CD4-positive, alpha-beta memory T cell (primary cell): ENCODE measurements at regions not wholly inside any gene's neighbourhood (a gene's known extent, or its start where the extent isn't known, plus 50 kb on each side); places are given as distances from the start of the nearest gene placed in this dataset.

Source experiments
- CTCF ChIA-PET: fragments of 350-600 bp; sonication (Branson Sonifier 250); formaldehyde crosslinking; loops from one replicate; lab custom pipeline; 2021; ENCODE audit warnings: inconsistent platforms; ENCODE audit not compliant: partially characterized antibody; lab: Charles Lee
- POLR2A ChIA-PET: fragments of 350-600 bp; sonication (Branson Sonifier 250); formaldehyde crosslinking; loops from one replicate; lab custom pipeline; 2021; ENCODE audit not compliant: partially characterized antibody; lab: Charles Lee
- DNase-seq, 5 donors: peaks; one replicate each; pipeline versions ENCODE4 v3.0.0 to v3.0.0-alpha.2; 2020 to 2022; ENCODE audit warnings: mixed read lengths in 1 of 5
- H3K27ac ChIP-seq: one replicate; pipeline ENCODE4 v1.7.0; 2013; ENCODE audit warnings: low read depth, low read length
- H3K27me3 ChIP-seq: 2 replicates; pipeline ENCODE4 v1.7.0; 2013; ENCODE audit warnings: mild to moderate bottlenecking, low read length, moderate library complexity; ENCODE audit not compliant: insufficient read depth
- H3K36me3 ChIP-seq: 2 replicates; pipeline ENCODE4 v1.7.0; 2013; ENCODE audit warnings: mild to moderate bottlenecking, low read length, moderate library complexity; ENCODE audit not compliant: insufficient read depth
- H3K4me1 ChIP-seq: 2 replicates; pipeline ENCODE4 v1.7.0; 2013; ENCODE audit warnings: mild to moderate bottlenecking, low read length, moderate library complexity; ENCODE audit not compliant: insufficient read depth
- H3K4me3 ChIP-seq, 2 donors: one replicate each; pipeline ENCODE4 v1.7.0; 2013; ENCODE audit warnings: low read length in 2 of 2, mild to moderate bottlenecking in 1 of 2
- H3K9me3 ChIP-seq, 2 donors: one replicate each; pipeline ENCODE4 v1.7.0; 2013; ENCODE audit warnings: low read length in 2 of 2, control low read depth in 1 of 2; ENCODE audit not compliant: control insufficient read depth in 1 of 2
- H3K27ac Mint-ChIP-seq, 7 donors: one replicate each; pipeline ENCODE4 v1.8.0; 2020 to 2021; ENCODE audit warnings: mixed read lengths in 7 of 7, mild to moderate bottlenecking in 6 of 7, inconsistent platforms in 3 of 7, moderate library complexity in 3 of 7
- H3K27me3 Mint-ChIP-seq, 2 donors: one replicate each; pipeline ENCODE4 v1.8.0; 2020 to 2021; ENCODE audit warnings: mixed read lengths in 2 of 2
- H3K36me3 Mint-ChIP-seq, 2 donors: one replicate each; pipeline ENCODE4 v1.8.0; 2020 to 2021; ENCODE audit warnings: mixed read lengths in 2 of 2, inconsistent platforms in 1 of 2, mild to moderate bottlenecking in 1 of 2
- H3K4me1 Mint-ChIP-seq, 4 donors: one replicate each; pipeline ENCODE4 v1.8.0; 2020 to 2021; ENCODE audit warnings: mixed read lengths in 4 of 4, mild to moderate bottlenecking in 1 of 4
- H3K4me3 Mint-ChIP-seq, 8 donors: one replicate each; pipeline ENCODE4 v1.8.0; 2020 to 2021; ENCODE audit warnings: mixed read lengths in 8 of 8, mild to moderate bottlenecking in 7 of 8, moderate library complexity in 6 of 8, inconsistent platforms in 3 of 8
- H3K9me3 Mint-ChIP-seq, 8 donors: one replicate each; pipeline ENCODE4 v1.8.0; 2020 to 2021; ENCODE audit warnings: mixed read lengths in 8 of 8, mild to moderate bottlenecking in 5 of 8, inconsistent platforms in 3 of 8, moderate library complexity in 1 of 8
- intact Hi-C: fragments of 100-400 bp; cut with micrococcal nuclease; formaldehyde crosslinking; loops from one replicate; pipeline ENCODE4 v1.15.1; 2023

- no peaks in the 10 kb centered on the region for H3K9me3 ChIP-seq
- Mint-ChIP-seq H3K27me3 (peaks cover 3 to 5% of the 10 kb centered on the region in 2 donors), H3K27ac (no peak overlapping the region), H3K4me1 (peaks cover 0 to 1% (median 0%) of the 10 kb centered on the region in 4 donors), H3K4me3 (no peak overlapping the region), H3K36me3 (no peaks in the 10 kb centered on the region), H3K9me3 (no peaks in the 10 kb centered on the region)
- CTCF ChIA-PET, result no interaction called here
- no peaks in the 10 kb centered on the region for H3K4me1 ChIP-seq
- POLR2A ChIA-PET, result no interaction called here
- no peak overlapping the region for H3K4me3 ChIP-seq
- no peaks in the 10 kb centered on the region for H3K36me3 ChIP-seq
- intact Hi-C loops, result no loop called here
- H3K27ac ChIP-seq, result no peak overlapping the region
- H3K27me3 ChIP-seq, result no peaks in the 10 kb centered on the region
- no peak for DNase-seq
Observed at GRCh38 chr10:43970717-43971116, 322.0 kb upstream of the ZNF32 start.

GRCh38 chr10:43970018-43970698, 321.5 kb upstream of the ZNF32 start:
- ChIA-PET CTCF (no interaction called here), POLR2A (no interaction called here)
- Histone ChIP-seq H3K27me3 (no peaks in the 10 kb centered on the region), H3K36me3 (no peaks in the 10 kb centered on the region), H3K9me3 (no peaks in the 10 kb centered on the region), H3K27ac (no peak overlapping the region), H3K4me1 (no peaks in the 10 kb centered on the region), H3K4me3 (no peak overlapping the region)
- no peaks in the 10 kb centered on the region for H3K9me3 Mint-ChIP-seq
- intact Hi-C loops, result no loop called here
- no peak for DNase-seq
- H3K27ac Mint-ChIP-seq, result no peak overlapping the region
- H3K4me3 Mint-ChIP-seq, result no peak overlapping the region
- no peaks in the 10 kb centered on the region for H3K36me3 Mint-ChIP-seq
- peaks cover 5% of the 10 kb centered on the region in 2 donors for H3K27me3 Mint-ChIP-seq
- peaks cover 0 to 7% (median 3%) of the 10 kb centered on the region in 4 donors for H3K4me1 Mint-ChIP-seq

- Mint-ChIP-seq H3K9me3 (no peaks in the 10 kb centered on the region), H3K27me3 (peaks cover 6% of the 10 kb centered on the region in 2 donors), H3K4me3 (no peak overlapping the region), H3K4me1 (peaks cover 0 to 8% (median 4%) of the 10 kb centered on the region in 4 donors), H3K27ac (no peak overlapping the region), H3K36me3 (no peaks in the 10 kb centered on the region)
- Histone ChIP-seq H3K27ac (no peak overlapping the region), H3K4me1 (no peaks in the 10 kb centered on the region), H3K27me3 (no peaks in the 10 kb centered on the region), H3K9me3 (no peaks in the 10 kb centered on the region), H3K4me3 (no peak overlapping the region), H3K36me3 (no peaks in the 10 kb centered on the region)
- intact Hi-C loops, result no loop called here
- no peak for DNase-seq
- ChIA-PET POLR2A (no interaction called here), CTCF (no interaction called here)
Observed at GRCh38 chr10:43969506-43969905, 320.8 kb upstream of the ZNF32 start.

GRCh38 chr10:43968961-43969360, 320.3 kb upstream of the ZNF32 start:
- Histone ChIP-seq H3K36me3 (no peaks in the 10 kb centered on the region), H3K4me3 (no peak overlapping the region), H3K27ac (no peak overlapping the region), H3K27me3 (no peaks in the 10 kb centered on the region), H3K9me3 (no peaks in the 10 kb centered on the region), H3K4me1 (no peaks in the 10 kb centered on the region)
- ChIA-PET POLR2A (no interaction called here), CTCF (no interaction called here)
- H3K9me3 Mint-ChIP-seq, result no peaks in the 10 kb centered on the region
- no peak overlapping the region for H3K4me3 Mint-ChIP-seq
- H3K4me1 Mint-ChIP-seq, result peaks cover 0 to 11% (median 4%) of the 10 kb centered on the region in 4 donors
- H3K27ac Mint-ChIP-seq, result peak overlapping the region in 2 of 7 donors; percentile 10 to 31
- DNase-seq, result no peak
- H3K36me3 Mint-ChIP-seq, result no peaks in the 10 kb centered on the region
- H3K27me3 Mint-ChIP-seq, result peaks cover 7% of the 10 kb centered on the region in 2 donors
- intact Hi-C loops, result no loop called here

- ChIA-PET CTCF (no interaction called here), POLR2A (no interaction called here)
- peaks cover 0 to 11% (median 4%) of the 10 kb centered on the region in 4 donors for H3K4me1 Mint-ChIP-seq
- no peaks in the 10 kb centered on the region for H3K9me3 Mint-ChIP-seq
- Histone ChIP-seq H3K4me3 (no peak overlapping the region), H3K9me3 (no peaks in the 10 kb centered on the region), H3K27me3 (no peaks in the 10 kb centered on the region), H3K36me3 (no peaks in the 10 kb centered on the region), H3K4me1 (no peaks in the 10 kb centered on the region), H3K27ac (no peak overlapping the region)
- no peaks in the 10 kb centered on the region for H3K36me3 Mint-ChIP-seq
- DNase-seq, result no peak
- intact Hi-C loops, result no loop called here
- H3K27me3 Mint-ChIP-seq, result peaks cover 7% of the 10 kb centered on the region in 2 donors
- no peak overlapping the region for H3K27ac Mint-ChIP-seq
- H3K4me3 Mint-ChIP-seq, result no peak overlapping the region
Observed at GRCh38 chr10:43968076-43968475, 319.4 kb upstream of the ZNF32 start.

GRCh38 chr10:43966571-43966965, 317.9 kb upstream of the ZNF32 start:
- no peaks in the 10 kb centered on the region for H3K4me1 ChIP-seq
- POLR2A ChIA-PET, result no interaction called here
- no peaks in the 10 kb centered on the region for H3K9me3 ChIP-seq
- CTCF ChIA-PET, result no interaction called here
- no peaks in the 10 kb centered on the region for H3K36me3 Mint-ChIP-seq
- H3K27ac ChIP-seq, result no peak overlapping the region
- H3K27ac Mint-ChIP-seq, result no peak overlapping the region
- H3K27me3 ChIP-seq, result no peaks in the 10 kb centered on the region
- peaks cover 7 to 10% of the 10 kb centered on the region in 2 donors for H3K27me3 Mint-ChIP-seq
- no peaks in the 10 kb centered on the region for H3K36me3 ChIP-seq
- no peak for DNase-seq
- H3K4me3 ChIP-seq, result no peak overlapping the region
- H3K4me3 Mint-ChIP-seq, result no peak overlapping the region
- H3K9me3 Mint-ChIP-seq, result no peaks in the 10 kb centered on the region
- peaks cover 0 to 11% (median 4%) of the 10 kb centered on the region in 4 donors for H3K4me1 Mint-ChIP-seq
- intact Hi-C loops, result no loop called here

- H3K27me3 ChIP-seq, result no peaks in the 10 kb centered on the region
- ChIA-PET CTCF (no interaction called here), POLR2A (no interaction called here)
- no peak overlapping the region for H3K27ac ChIP-seq
- Mint-ChIP-seq H3K27me3 (peaks cover 7 to 10% of the 10 kb centered on the region in 2 donors), H3K4me1 (peaks cover 0 to 11% (median 4%) of the 10 kb centered on the region in 4 donors), H3K27ac (no peak overlapping the region), H3K4me3 (no peak overlapping the region), H3K9me3 (no peaks in the 10 kb centered on the region), H3K36me3 (no peaks in the 10 kb centered on the region)
- intact Hi-C loops, result no loop called here
- H3K4me1 ChIP-seq, result no peaks in the 10 kb centered on the region
- no peaks in the 10 kb centered on the region for H3K9me3 ChIP-seq
- no peak overlapping the region for H3K4me3 ChIP-seq
- DNase-seq, result no peak
- no peaks in the 10 kb centered on the region for H3K36me3 ChIP-seq
Observed at GRCh38 chr10:43965918-43966570, 317.4 kb upstream of the ZNF32 start.
